Mesenteric fat pad (tissue), 1 donor: ENCODE measurements at regions not wholly inside any gene's neighbourhood (a gene's known extent, or its start where the extent isn't known, plus 50 kb on each side); places are given as distances from the start of the nearest gene placed in this dataset.
"Not testable (repeated sequence)": the region's sequence is repeated elsewhere in the genome, so short reads cannot be mapped to it uniquely, and the experiment has no call there.

Experiments
- DNase-seq: peaks from one replicate; pipeline ENCODE4 v3.0.0-alpha.2; 2020; ENCODE audit warnings: low spot score
- donor health status: DM: yes; HTN: yes; CAD: no.

- DNase-seq, result no peak
Measured at GRCh38 chr17:71726341-71726740, 394.5 kb upstream of the SOX9 start.

GRCh38 chr17:71727292-71727691 is 393.5 kb upstream of the SOX9 start:
- DNase-seq, result no peak

GRCh38 chr17:71727723-71728122 is 393.1 kb upstream of the SOX9 start:
- DNase-seq, result no peak

- no peak for DNase-seq
Measured at GRCh38 chr17:71730871-71731270, 389.9 kb upstream of the SOX9 start.

GRCh38 chr17:71735893-71736292 is 384.9 kb upstream of the SOX9 start:
- DNase-seq, result no peak

- no peak for DNase-seq
Measured at GRCh38 chr17:71740866-71741265, 380.0 kb upstream of the SOX9 start.

GRCh38 chr17:71741836-71742235 is 379.0 kb upstream of the SOX9 start:
- no peak for DNase-seq

- no peak for DNase-seq
Measured at GRCh38 chr17:71748872-71749271, 371.9 kb upstream of the SOX9 start.

GRCh38 chr17:71753070-71753469 is 367.8 kb upstream of the SOX9 start:
- DNase-seq, result no peak

- DNase-seq, result no peak
Measured at GRCh38 chr17:71757156-71757555, 363.7 kb upstream of the SOX9 start.

GRCh38 chr17:71757956-71758355 is 362.9 kb upstream of the SOX9 start:
- no peak for DNase-seq

- no peak for DNase-seq
Measured at GRCh38 chr17:71759422-71760060, 361.3 kb upstream of the SOX9 start.

- DNase-seq, result no peak
Measured at GRCh38 chr17:71760062-71760720, 360.6 kb upstream of the SOX9 start.

GRCh38 chr17:71762526-71762925 is 358.3 kb upstream of the SOX9 start:
- DNase-seq, result no peak

GRCh38 chr17:71764505-71764904 is 356.3 kb upstream of the SOX9 start:
- no peak for DNase-seq

GRCh38 chr17:71765437-71765836 is 355.4 kb upstream of the SOX9 start:
- no peak for DNase-seq

GRCh38 chr17:71769850-71770249 is 351.0 kb upstream of the SOX9 start:
- DNase-seq, result no peak

- DNase-seq, result no peak
Measured at GRCh38 chr17:71777048-71777640, 343.7 kb upstream of the SOX9 start.

- DNase-seq, result no peak
Measured at GRCh38 chr17:71779482-71779881, 341.3 kb upstream of the SOX9 start.

- no peak for DNase-seq
Measured at GRCh38 chr17:71780596-71780995, 340.2 kb upstream of the SOX9 start.

GRCh38 chr17:71782021-71782420 is 338.8 kb upstream of the SOX9 start:
- not testable (repeated sequence) for DNase-seq

- DNase-seq, result no peak
Measured at GRCh38 chr17:71790791-71791190, 330.0 kb upstream of the SOX9 start.

- no peak for DNase-seq
Measured at GRCh38 chr17:71791311-71791710, 329.5 kb upstream of the SOX9 start.
